ENCODE measurements at regions not wholly inside any gene's neighbourhood (a gene's known extent, or its start where the extent isn't known, plus 50 kb on each side); places are given as distances from the start of the nearest gene placed in this dataset.

GRCh38 chr6:4675121-4675520 lies 101.1 kb upstream of the CDYL start:
- H3K9me3 ChIP-seq (ENCODE audit: control insufficient read depth in 1 of 2, low read length in 2 of 2), result no peaks in the 10 kb centered on the region
- H3K27me3 ChIP-seq (ENCODE audit: low read depth, low read length), result no peaks in the 10 kb centered on the region
- H3K36me3 ChIP-seq (ENCODE audit: control insufficient read depth in 1 of 2, insufficient read depth in 2 of 2, low read length in 2 of 2), result no peaks in the 10 kb centered on the region
- H3K4me3 ChIP-seq (ENCODE audit: low read depth in 1 of 2, low read length in 2 of 2), result no peak overlapping the region
- no peaks in the 10 kb centered on the region for H3K4me1 ChIP-seq (ENCODE audit: control insufficient read depth in 1 of 2, insufficient read depth in 2 of 2, low read length in 2 of 2)
- no peak overlapping the region for H3K27ac ChIP-seq (ENCODE audit: low read length)

GRCh38 chr6:4673861-4674260 lies 102.3 kb upstream of the CDYL start:
- H3K9me3 ChIP-seq (ENCODE audit: control insufficient read depth in 1 of 2, low read length in 2 of 2), result no peaks in the 10 kb centered on the region
- H3K4me3 ChIP-seq (ENCODE audit: low read depth in 1 of 2, low read length in 2 of 2), result no peak overlapping the region
- H3K4me1 ChIP-seq (ENCODE audit: control insufficient read depth in 1 of 2, insufficient read depth in 2 of 2, low read length in 2 of 2), result no peaks in the 10 kb centered on the region
- H3K36me3 ChIP-seq (ENCODE audit: control insufficient read depth in 1 of 2, insufficient read depth in 2 of 2, low read length in 2 of 2), result no peaks in the 10 kb centered on the region
- no peaks in the 10 kb centered on the region for H3K27me3 ChIP-seq (ENCODE audit: low read depth, low read length)
- H3K27ac ChIP-seq (ENCODE audit: low read length), result no peak overlapping the region

GRCh38 chr6:4672772-4673171 lies 103.4 kb upstream of the CDYL start:
- H3K36me3 ChIP-seq (ENCODE audit: control insufficient read depth in 1 of 2, insufficient read depth in 2 of 2, low read length in 2 of 2), result no peaks in the 10 kb centered on the region
- H3K4me3 ChIP-seq (ENCODE audit: low read depth in 1 of 2, low read length in 2 of 2), result no peak overlapping the region
- no peak overlapping the region for H3K27ac ChIP-seq (ENCODE audit: low read length)
- H3K27me3 ChIP-seq (ENCODE audit: low read depth, low read length), result no peaks in the 10 kb centered on the region
- no peaks in the 10 kb centered on the region for H3K4me1 ChIP-seq (ENCODE audit: control insufficient read depth in 1 of 2, insufficient read depth in 2 of 2, low read length in 2 of 2)
- H3K9me3 ChIP-seq (ENCODE audit: control insufficient read depth in 1 of 2, low read length in 2 of 2), result no peaks in the 10 kb centered on the region

GRCh38 chr6:4671587-4672115 lies 104.6 kb upstream of the CDYL start:
- H3K4me3 ChIP-seq (ENCODE audit: low read depth in 1 of 2, low read length in 2 of 2), result no peak overlapping the region
- no peak overlapping the region for H3K27ac ChIP-seq (ENCODE audit: low read length)
- H3K36me3 ChIP-seq (ENCODE audit: control insufficient read depth in 1 of 2, insufficient read depth in 2 of 2, low read length in 2 of 2), result no peaks in the 10 kb centered on the region
- no peaks in the 10 kb centered on the region for H3K4me1 ChIP-seq (ENCODE audit: control insufficient read depth in 1 of 2, insufficient read depth in 2 of 2, low read length in 2 of 2)
- no peaks in the 10 kb centered on the region for H3K27me3 ChIP-seq (ENCODE audit: low read depth, low read length)
- no peaks in the 10 kb centered on the region for H3K9me3 ChIP-seq (ENCODE audit: control insufficient read depth in 1 of 2, low read length in 2 of 2)

- no peaks in the 10 kb centered on the region for H3K4me1 ChIP-seq (ENCODE audit: control insufficient read depth in 1 of 2, insufficient read depth in 2 of 2, low read length in 2 of 2)
- no peak overlapping the region for H3K4me3 ChIP-seq (ENCODE audit: low read depth in 1 of 2, low read length in 2 of 2)
- H3K27me3 ChIP-seq (ENCODE audit: low read depth, low read length), result no peaks in the 10 kb centered on the region
- H3K9me3 ChIP-seq (ENCODE audit: control insufficient read depth in 1 of 2, low read length in 2 of 2), result no peaks in the 10 kb centered on the region
- no peaks in the 10 kb centered on the region for H3K36me3 ChIP-seq (ENCODE audit: control insufficient read depth in 1 of 2, insufficient read depth in 2 of 2, low read length in 2 of 2)
- H3K27ac ChIP-seq (ENCODE audit: low read length), result no peak overlapping the region
Observed at GRCh38 chr6:4670824-4671409, 105.3 kb upstream of the CDYL start.

- H3K36me3 ChIP-seq (ENCODE audit: control insufficient read depth in 1 of 2, insufficient read depth in 2 of 2, low read length in 2 of 2), result no peaks in the 10 kb centered on the region
- no peak overlapping the region for H3K4me3 ChIP-seq (ENCODE audit: low read depth in 1 of 2, low read length in 2 of 2)
- no peaks in the 10 kb centered on the region for H3K4me1 ChIP-seq (ENCODE audit: control insufficient read depth in 1 of 2, insufficient read depth in 2 of 2, low read length in 2 of 2)
- H3K27ac ChIP-seq (ENCODE audit: low read length), result no peak overlapping the region
- H3K27me3 ChIP-seq (ENCODE audit: low read depth, low read length), result no peaks in the 10 kb centered on the region
- H3K9me3 ChIP-seq (ENCODE audit: control insufficient read depth in 1 of 2, low read length in 2 of 2), result no peaks in the 10 kb centered on the region
Observed at GRCh38 chr6:4670290-4670689, 105.9 kb upstream of the CDYL start.

- no peak overlapping the region for H3K4me3 ChIP-seq (ENCODE audit: low read depth in 1 of 2, low read length in 2 of 2)
- H3K9me3 ChIP-seq (ENCODE audit: control insufficient read depth in 1 of 2, low read length in 2 of 2), result no peaks in the 10 kb centered on the region
- no peak overlapping the region for H3K27ac ChIP-seq (ENCODE audit: low read length)
- no peaks in the 10 kb centered on the region for H3K36me3 ChIP-seq (ENCODE audit: control insufficient read depth in 1 of 2, insufficient read depth in 2 of 2, low read length in 2 of 2)
- no peaks in the 10 kb centered on the region for H3K4me1 ChIP-seq (ENCODE audit: control insufficient read depth in 1 of 2, insufficient read depth in 2 of 2, low read length in 2 of 2)
- H3K27me3 ChIP-seq (ENCODE audit: low read depth, low read length), result no peaks in the 10 kb centered on the region
Observed at GRCh38 chr6:4668271-4669179, 107.7 kb upstream of the CDYL start.

- H3K4me3 ChIP-seq (ENCODE audit: low read depth in 1 of 2, low read length in 2 of 2), result no peak overlapping the region
- H3K27me3 ChIP-seq (ENCODE audit: low read depth, low read length), result no peaks in the 10 kb centered on the region
- H3K27ac ChIP-seq (ENCODE audit: low read length), result no peak overlapping the region
- peaks cover 0 to 6% of the 10 kb centered on the region in 2 donors for H3K4me1 ChIP-seq (ENCODE audit: control insufficient read depth in 1 of 2, insufficient read depth in 2 of 2, low read length in 2 of 2)
- no peaks in the 10 kb centered on the region for H3K9me3 ChIP-seq (ENCODE audit: control insufficient read depth in 1 of 2, low read length in 2 of 2)
- H3K36me3 ChIP-seq (ENCODE audit: control insufficient read depth in 1 of 2, insufficient read depth in 2 of 2, low read length in 2 of 2), result no peaks in the 10 kb centered on the region
Observed at GRCh38 chr6:4667591-4667990, 108.6 kb upstream of the CDYL start.

GRCh38 chr6:4666886-4667513 lies 109.2 kb upstream of the CDYL start:
- Histone ChIP-seq H3K27me3 (ENCODE audit: low read depth, low read length) (no peaks in the 10 kb centered on the region), H3K9me3 (ENCODE audit: control insufficient read depth in 1 of 2, low read length in 2 of 2) (no peaks in the 10 kb centered on the region), H3K36me3 (ENCODE audit: control insufficient read depth in 1 of 2, insufficient read depth in 2 of 2, low read length in 2 of 2) (no peaks in the 10 kb centered on the region), H3K4me3 (ENCODE audit: low read depth in 1 of 2, low read length in 2 of 2) (no peak overlapping the region), H3K27ac (ENCODE audit: low read length) (no peak overlapping the region), H3K4me1 (ENCODE audit: control insufficient read depth in 1 of 2, insufficient read depth in 2 of 2, low read length in 2 of 2) (peaks cover 0 to 7% of the 10 kb centered on the region in 2 donors)

- no peaks in the 10 kb centered on the region for H3K27me3 ChIP-seq (ENCODE audit: low read depth, low read length)
- peaks cover 0 to 7% of the 10 kb centered on the region in 2 donors for H3K4me1 ChIP-seq (ENCODE audit: control insufficient read depth in 1 of 2, insufficient read depth in 2 of 2, low read length in 2 of 2)
- no peaks in the 10 kb centered on the region for H3K9me3 ChIP-seq (ENCODE audit: control insufficient read depth in 1 of 2, low read length in 2 of 2)
- no peaks in the 10 kb centered on the region for H3K36me3 ChIP-seq (ENCODE audit: control insufficient read depth in 1 of 2, insufficient read depth in 2 of 2, low read length in 2 of 2)
- H3K4me3 ChIP-seq (ENCODE audit: low read depth in 1 of 2, low read length in 2 of 2), result no peak overlapping the region
- H3K27ac ChIP-seq (ENCODE audit: low read length), result no peak overlapping the region
Observed at GRCh38 chr6:4665489-4666417, 110.5 kb upstream of the CDYL start.

All from muscle layer of duodenum (tissue), 2 donors.